Stomach (tissue), 4 donors: ENCODE measurements at regions not wholly inside any gene's neighbourhood (a gene's known extent, or its start where the extent isn't known, plus 50 kb on each side); places are given as distances from the start of the nearest gene placed in this dataset.

ENCODE experiments used
- POLR2A ChIP-seq, 4 donors: fragments of 450-650 bp; IDR thresholded peaks; one replicate each; pipeline ENCODE4 v1.6.1; 2016; ENCODE audit warnings: antibody characterized with exemption in 4 of 4, control low read depth in 2 of 4, mild to moderate bottlenecking in 1 of 4, moderate library complexity in 1 of 4
- TF ChIP-seq, protein P1 (sequence below), 7 experiments: fragments of 450-650 bp in 4 of 7; fragments of 200-600 bp in 3 of 7; sonication (generic) in 3 of 7; IDR thresholded peaks; one replicate each; pipeline ENCODE4 v1.5.1; 2016 to 2019; ENCODE audit warnings: antibody characterized with exemption in 7 of 7, control low read depth in 2 of 7, mild to moderate bottlenecking in 1 of 7

DNA sequence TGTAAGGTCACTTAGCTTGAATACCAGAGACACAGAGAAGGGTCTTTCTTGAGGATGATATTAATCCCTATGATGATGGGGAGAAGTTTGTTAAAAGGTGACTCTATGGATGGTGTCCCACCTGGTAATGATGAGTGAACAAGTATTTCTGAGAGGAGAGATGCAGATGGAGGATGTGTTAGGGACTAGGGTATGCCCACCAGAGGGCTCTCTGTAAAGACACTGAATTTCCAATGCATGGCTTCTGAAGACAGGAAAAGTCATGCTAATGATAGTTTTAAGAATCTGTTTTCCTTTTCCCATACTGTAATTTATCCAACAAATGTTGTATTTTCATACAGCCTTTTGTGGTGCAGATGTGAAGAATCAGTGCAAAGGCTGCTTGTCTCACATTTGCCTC is 1250.9 kb upstream of the CELF2 start:
- TF ChIP-seq, protein P1, sequence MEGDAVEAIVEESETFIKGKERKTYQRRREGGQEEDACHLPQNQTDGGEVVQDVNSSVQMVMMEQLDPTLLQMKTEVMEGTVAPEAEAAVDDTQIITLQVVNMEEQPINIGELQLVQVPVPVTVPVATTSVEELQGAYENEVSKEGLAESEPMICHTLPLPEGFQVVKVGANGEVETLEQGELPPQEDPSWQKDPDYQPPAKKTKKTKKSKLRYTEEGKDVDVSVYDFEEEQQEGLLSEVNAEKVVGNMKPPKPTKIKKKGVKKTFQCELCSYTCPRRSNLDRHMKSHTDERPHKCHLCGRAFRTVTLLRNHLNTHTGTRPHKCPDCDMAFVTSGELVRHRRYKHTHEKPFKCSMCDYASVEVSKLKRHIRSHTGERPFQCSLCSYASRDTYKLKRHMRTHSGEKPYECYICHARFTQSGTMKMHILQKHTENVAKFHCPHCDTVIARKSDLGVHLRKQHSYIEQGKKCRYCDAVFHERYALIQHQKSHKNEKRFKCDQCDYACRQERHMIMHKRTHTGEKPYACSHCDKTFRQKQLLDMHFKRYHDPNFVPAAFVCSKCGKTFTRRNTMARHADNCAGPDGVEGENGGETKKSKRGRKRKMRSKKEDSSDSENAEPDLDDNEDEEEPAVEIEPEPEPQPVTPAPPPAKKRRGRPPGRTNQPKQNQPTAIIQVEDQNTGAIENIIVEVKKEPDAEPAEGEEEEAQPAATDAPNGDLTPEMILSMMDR (IDR thresholded peaks at IDR 0.05) = no peak
- no peak for TF ChIP-seq POLR2A (IDR thresholded peaks at IDR 0.05)
